Panc1 (cell line): ENCODE measurements at regions not wholly inside any gene's neighbourhood (a gene's known extent, or its start where the extent isn't known, plus 50 kb on each side); places are given as distances from the start of the nearest gene placed in this dataset.

Experiments
- CTCF ChIP-seq: fragments of 450-650 bp; IDR thresholded peaks from 2 replicates; pipeline ENCODE4 v1.5.1; 2017; ENCODE audit warnings: mild to moderate bottlenecking
- POLR2AphosphoS5 ChIP-seq: IDR thresholded peaks from 2 replicates; pipeline ENCODE4 v1.6.1; 2012; ENCODE audit warnings: mild to moderate bottlenecking, low read depth, low read length, moderate library complexity
- REST ChIP-seq, 2 experiments: IDR thresholded peaks; 2 replicates each; pipeline ENCODE4 v1.6.1; 2011 to 2012; ENCODE audit warnings: low read depth in 2 of 2, control low read depth in 1 of 2, low read length in 1 of 2, mild to moderate bottlenecking in 1 of 2, moderate library complexity in 1 of 2; ENCODE audit not compliant: insufficient read depth in 1 of 2
- SIN3A ChIP-seq: IDR thresholded peaks from 2 replicates; pipeline ENCODE4 v1.6.1; 2012; ENCODE audit warnings: low read depth, mild to moderate bottlenecking, low read length, moderate library complexity, borderline replicate concordance; ENCODE audit not compliant: insufficient read depth
- TCF7L2 ChIP-seq: IDR thresholded peaks from 2 replicates; pipeline ENCODE4 v1.6.1; 2011; ENCODE audit warnings: mild to moderate bottlenecking, low read depth, low read length, inconsistent platforms

- no peak for TF ChIP-seq POLR2AphosphoS5
- TF ChIP-seq CTCF, result no peak
- no peak for TF ChIP-seq SIN3A
- no peak for TF ChIP-seq REST (IDR thresholded peaks at IDR 0.05; ENCODE audit: insufficient read depth in 1 of 2, low read depth in 2 of 2, low read length in 1 of 2)
- no peak for TF ChIP-seq TCF7L2
Observed at GRCh38 chr22:34160141-34160783, 240.0 kb upstream of the LARGE1 start.
